Astrocyte (in vitro differentiated cells and primary cell): ENCODE measurements at regions not wholly inside any gene's neighbourhood (a gene's known extent, or its start where the extent isn't known, plus 50 kb on each side); places are given as distances from the start of the nearest gene placed in this dataset.
A peak's percentile ranks its signal among the peaks of the same experiment; 100 is the strongest.

Source experiments
- DNase-seq: peaks from one replicate; pipeline ENCODE4 v3.0.0-alpha.2; 2010; ENCODE audit warnings: low read depth
- FAIRE-seq: peaks from 2 replicates; lab custom pipeline; 2011; peaks lifted over from hg19 to GRCh38; lab: Jason Lieb, UNC
- H2AFZ ChIP-seq: 2 replicates; pipeline ENCODE4 v1.6.0; 2012; ENCODE audit warnings: low read depth, low read length, inconsistent platforms
- H3K27ac ChIP-seq: 2 replicates; pipeline ENCODE4 v1.5.1; 2011; ENCODE audit warnings: low read depth, low read length, inconsistent platforms
- H3K27me3 ChIP-seq: 2 replicates; pipeline ENCODE4 v1.6.0; 2011; ENCODE audit warnings: low read length, inconsistent platforms; ENCODE audit not compliant: insufficient read depth
- H3K36me3 ChIP-seq: 2 replicates; pipeline ENCODE4 v1.5.1; 2011; ENCODE audit warnings: low read length, inconsistent platforms; ENCODE audit not compliant: insufficient read depth
- H3K4me1 ChIP-seq: 2 replicates; pipeline ENCODE4 v1.5.1; 2011; ENCODE audit warnings: low read length, inconsistent platforms; ENCODE audit not compliant: insufficient read depth
- H3K4me2 ChIP-seq: 2 replicates; pipeline ENCODE4 v1.6.0; 2012; ENCODE audit warnings: low read length, inconsistent platforms
- H3K4me3 ChIP-seq: 2 replicates; pipeline ENCODE4 v1.5.1; 2011; ENCODE audit warnings: low read depth, mild to moderate bottlenecking, low read length, inconsistent platforms; ENCODE audit not compliant: insufficient read depth
- H3K79me2 ChIP-seq: 2 replicates; pipeline ENCODE4 v1.6.0; 2012; ENCODE audit warnings: mild to moderate bottlenecking, low read length, inconsistent platforms; ENCODE audit not compliant: insufficient read depth
- H3K9ac ChIP-seq: 2 replicates; pipeline ENCODE4 v1.6.0; 2012; ENCODE audit warnings: mild to moderate bottlenecking, low read length, inconsistent platforms
- H3K9me3 ChIP-seq: 2 replicates; pipeline ENCODE4 v1.5.1; 2012; ENCODE audit warnings: low read depth, mild to moderate bottlenecking, low read length, inconsistent platforms; ENCODE audit not compliant: insufficient read depth
- H4K20me1 ChIP-seq: 2 replicates; pipeline ENCODE4 v1.6.0; 2012; ENCODE audit warnings: low read length, inconsistent platforms; ENCODE audit not compliant: insufficient read depth
- H3K27ac Mint-ChIP-seq: one replicate; pipeline ENCODE4 v1.8.0; 2021; ENCODE audit warnings: mild to moderate bottlenecking, mixed read lengths; ENCODE audit not compliant: unreplicated experiment
- H3K27me3 Mint-ChIP-seq: one replicate; pipeline ENCODE4 v1.8.0; 2021; ENCODE audit warnings: low read depth, mixed read lengths; ENCODE audit not compliant: unreplicated experiment
- H3K36me3 Mint-ChIP-seq: one replicate; pipeline ENCODE4 v1.8.0; 2021; ENCODE audit warnings: low read depth, mixed read lengths; ENCODE audit not compliant: unreplicated experiment
- H3K4me1 Mint-ChIP-seq: one replicate; pipeline ENCODE4 v1.8.0; 2021; ENCODE audit warnings: low read depth, mixed read lengths; ENCODE audit not compliant: unreplicated experiment
- H3K4me3 Mint-ChIP-seq: one replicate; pipeline ENCODE4 v1.8.0; 2021; ENCODE audit warnings: mild to moderate bottlenecking, moderate library complexity, mixed read lengths; ENCODE audit not compliant: unreplicated experiment
- H3K9me3 Mint-ChIP-seq: one replicate; pipeline ENCODE4 v1.8.0; 2021; ENCODE audit warnings: mild to moderate bottlenecking, mixed read lengths; ENCODE audit not compliant: unreplicated experiment
- CTCF ChIP-seq: IDR thresholded peaks from 2 replicates; pipeline ENCODE4 v1.5.1; 2011; ENCODE audit warnings: low read depth, mild to moderate bottlenecking, inconsistent platforms, low read length, moderate library complexity; ENCODE audit not compliant: insufficient read depth
- EZH2 ChIP-seq: IDR thresholded peaks from 2 replicates; pipeline ENCODE4 v1.6.1; 2012; ENCODE audit warnings: mild to moderate bottlenecking, low read length, inconsistent platforms; ENCODE audit not compliant: insufficient read depth

- H3K9me3 Mint-ChIP-seq: no peaks in the 10 kb centered on the region
- Histone ChIP-seq H3K27me3 (no peaks in the 10 kb centered on the region), H3K4me1 (peaks cover 5% of the 10 kb centered on the region), H3K9ac (no peak overlapping the region), H3K36me3 (no peaks in the 10 kb centered on the region), H3K4me3 (no peak overlapping the region), H3K27ac (no peak overlapping the region), H3K9me3 (no peaks in the 10 kb centered on the region), H4K20me1 (no peaks in the 10 kb centered on the region), H3K79me2 (no peaks in the 10 kb centered on the region), H3K4me2 (no peak overlapping the region), H2AFZ (no peak overlapping the region)
- no peaks in the 10 kb centered on the region for H3K4me1 Mint-ChIP-seq
- DNase-seq (no peak), FAIRE-seq (no peak)
- no peaks in the 10 kb centered on the region for H3K36me3 Mint-ChIP-seq
- H3K27ac Mint-ChIP-seq: peak overlapping the region; percentile 23
- H3K27me3 Mint-ChIP-seq: no peaks in the 10 kb centered on the region
- TF ChIP-seq CTCF: no peak
- TF ChIP-seq EZH2: no peak
- H3K4me3 Mint-ChIP-seq: no peak overlapping the region
Measured at GRCh38 chr6:25042036-25042521, 106.3 kb upstream of the RIPOR2 start.

GRCh38 chr6:25042536-25042935 is 106.8 kb upstream of the RIPOR2 start:
- Mint-ChIP-seq H3K27me3 (no peaks in the 10 kb centered on the region), H3K4me3 (no peak overlapping the region), H3K36me3 (no peaks in the 10 kb centered on the region), H3K27ac (no peak overlapping the region), H3K4me1 (no peaks in the 10 kb centered on the region), H3K9me3 (no peaks in the 10 kb centered on the region)
- no peak for DNase-seq
- no peaks in the 10 kb centered on the region for H3K79me2 ChIP-seq
- H3K36me3 ChIP-seq: no peaks in the 10 kb centered on the region
- FAIRE-seq: no peak
- no peaks in the 10 kb centered on the region for H3K9me3 ChIP-seq
- H3K27ac ChIP-seq: no peak overlapping the region
- H3K4me2 ChIP-seq: no peak overlapping the region
- no peaks in the 10 kb centered on the region for H4K20me1 ChIP-seq
- no peak overlapping the region for H2AFZ ChIP-seq
- no peak overlapping the region for H3K9ac ChIP-seq
- TF ChIP-seq CTCF (no peak), EZH2 (no peak)
- no peak overlapping the region for H3K4me3 ChIP-seq
- peaks cover 5% of the 10 kb centered on the region for H3K4me1 ChIP-seq
- H3K27me3 ChIP-seq: no peaks in the 10 kb centered on the region

GRCh38 chr6:25042984-25043725 is 107.4 kb upstream of the RIPOR2 start:
- Histone ChIP-seq H3K36me3 (no peaks in the 10 kb centered on the region), H3K27me3 (no peaks in the 10 kb centered on the region), H3K4me2 (no peak overlapping the region), H3K27ac (no peak overlapping the region), H2AFZ (no peak overlapping the region), H3K4me1 (peaks cover 5% of the 10 kb centered on the region), H3K79me2 (no peaks in the 10 kb centered on the region), H3K9ac (no peak overlapping the region), H3K9me3 (no peaks in the 10 kb centered on the region), H3K4me3 (no peak overlapping the region), H4K20me1 (no peaks in the 10 kb centered on the region)
- DNase-seq (no peak), FAIRE-seq (no peak)
- no peak overlapping the region for H3K4me3 Mint-ChIP-seq
- no peaks in the 10 kb centered on the region for H3K27me3 Mint-ChIP-seq
- no peak overlapping the region for H3K27ac Mint-ChIP-seq
- no peaks in the 10 kb centered on the region for H3K9me3 Mint-ChIP-seq
- TF ChIP-seq EZH2: no peak
- TF ChIP-seq CTCF: no peak
- H3K4me1 Mint-ChIP-seq: no peaks in the 10 kb centered on the region
- H3K36me3 Mint-ChIP-seq: no peaks in the 10 kb centered on the region
